HL-60 (cell line): ENCODE measurements at regions not wholly inside any gene's neighbourhood (a gene's known extent, or its start where the extent isn't known, plus 50 kb on each side); places are given as distances from the start of the nearest gene placed in this dataset.

Experiments
- CTCF ChIP-seq: IDR thresholded peaks from one replicate; pipeline ENCODE4 v1.5.1; 2011; ENCODE audit warnings: low read length, control low read depth, inconsistent platforms; ENCODE audit not compliant: insufficient read depth
- GABPA ChIP-seq: IDR thresholded peaks from 2 replicates; pipeline ENCODE4 v1.6.1; 2012; ENCODE audit warnings: low read depth
- POLR2AphosphoS5 ChIP-seq: IDR thresholded peaks from 2 replicates; pipeline ENCODE4 v1.6.1; 2012; ENCODE audit warnings: low read depth
- SPI1 ChIP-seq: IDR thresholded peaks from 2 replicates; pipeline ENCODE4 v1.6.1; 2012; ENCODE audit warnings: low read depth, mild to moderate bottlenecking, borderline replicate concordance
- TF ChIP-seq, protein P1 (sequence below): IDR thresholded peaks from 2 replicates; pipeline ENCODE4 v1.6.1; 2012; ENCODE audit warnings: low read depth; ENCODE audit not compliant: insufficient replicate concordance

- TF ChIP-seq, protein P1, sequence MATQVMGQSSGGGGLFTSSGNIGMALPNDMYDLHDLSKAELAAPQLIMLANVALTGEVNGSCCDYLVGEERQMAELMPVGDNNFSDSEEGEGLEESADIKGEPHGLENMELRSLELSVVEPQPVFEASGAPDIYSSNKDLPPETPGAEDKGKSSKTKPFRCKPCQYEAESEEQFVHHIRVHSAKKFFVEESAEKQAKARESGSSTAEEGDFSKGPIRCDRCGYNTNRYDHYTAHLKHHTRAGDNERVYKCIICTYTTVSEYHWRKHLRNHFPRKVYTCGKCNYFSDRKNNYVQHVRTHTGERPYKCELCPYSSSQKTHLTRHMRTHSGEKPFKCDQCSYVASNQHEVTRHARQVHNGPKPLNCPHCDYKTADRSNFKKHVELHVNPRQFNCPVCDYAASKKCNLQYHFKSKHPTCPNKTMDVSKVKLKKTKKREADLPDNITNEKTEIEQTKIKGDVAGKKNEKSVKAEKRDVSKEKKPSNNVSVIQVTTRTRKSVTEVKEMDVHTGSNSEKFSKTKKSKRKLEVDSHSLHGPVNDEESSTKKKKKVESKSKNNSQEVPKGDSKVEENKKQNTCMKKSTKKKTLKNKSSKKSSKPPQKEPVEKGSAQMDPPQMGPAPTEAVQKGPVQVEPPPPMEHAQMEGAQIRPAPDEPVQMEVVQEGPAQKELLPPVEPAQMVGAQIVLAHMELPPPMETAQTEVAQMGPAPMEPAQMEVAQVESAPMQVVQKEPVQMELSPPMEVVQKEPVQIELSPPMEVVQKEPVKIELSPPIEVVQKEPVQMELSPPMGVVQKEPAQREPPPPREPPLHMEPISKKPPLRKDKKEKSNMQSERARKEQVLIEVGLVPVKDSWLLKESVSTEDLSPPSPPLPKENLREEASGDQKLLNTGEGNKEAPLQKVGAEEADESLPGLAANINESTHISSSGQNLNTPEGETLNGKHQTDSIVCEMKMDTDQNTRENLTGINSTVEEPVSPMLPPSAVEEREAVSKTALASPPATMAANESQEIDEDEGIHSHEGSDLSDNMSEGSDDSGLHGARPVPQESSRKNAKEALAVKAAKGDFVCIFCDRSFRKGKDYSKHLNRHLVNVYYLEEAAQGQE: no peak
- no peak for TF ChIP-seq CTCF
- TF ChIP-seq POLR2AphosphoS5: no peak
- TF ChIP-seq SPI1: no peak
- no peak for TF ChIP-seq GABPA
These were observed 99.1 kb upstream of the GRAMD1B start for GRCh38 chr11:123330948-123331347.
